GM18520 (cell line): ENCODE measurements at regions not wholly inside any gene's neighbourhood (a gene's known extent, or its start where the extent isn't known, plus 50 kb on each side); places are given as distances from the start of the nearest gene placed in this dataset.
A peak's percentile ranks its signal among the peaks of the same experiment; 100 is the strongest.

ENCODE experiments used
- ATAC-seq: cut with Tn5 transposase; IDR thresholded peaks from one replicate; pipeline ENCODE4 v1.9.1; 2021; ENCODE audit not compliant: unreplicated experiment

DNA sequence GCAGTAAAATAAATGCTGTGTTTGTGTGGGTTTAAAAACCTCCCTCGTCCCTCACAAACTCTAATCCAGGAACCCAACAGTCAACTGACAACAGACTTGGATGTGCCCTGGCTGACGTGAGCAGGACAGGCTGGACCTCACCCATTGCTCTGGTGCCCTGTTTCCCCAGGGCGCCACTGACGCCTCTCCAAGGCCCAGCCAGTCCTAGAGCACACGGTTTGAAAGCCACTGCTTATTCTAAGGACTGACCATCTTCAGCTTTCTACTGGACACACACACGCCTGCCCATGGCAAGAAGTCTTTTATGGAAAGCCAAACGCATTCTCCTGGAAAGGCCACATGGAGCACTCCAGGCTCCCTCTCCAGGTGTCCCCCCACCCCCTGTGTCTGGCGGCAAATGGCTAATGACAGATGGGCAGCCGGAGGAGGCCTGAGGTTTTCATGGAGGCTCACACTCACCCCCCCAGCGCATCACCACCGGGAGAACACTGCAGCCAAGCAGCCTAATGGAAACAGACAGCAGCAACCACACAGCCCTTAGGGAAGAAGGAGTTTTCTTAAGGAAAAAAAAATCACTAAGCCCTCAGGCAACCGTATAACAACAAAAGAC, 319.2 kb downstream of the SOX9 start:
- ATAC-seq: no peak

DNA sequence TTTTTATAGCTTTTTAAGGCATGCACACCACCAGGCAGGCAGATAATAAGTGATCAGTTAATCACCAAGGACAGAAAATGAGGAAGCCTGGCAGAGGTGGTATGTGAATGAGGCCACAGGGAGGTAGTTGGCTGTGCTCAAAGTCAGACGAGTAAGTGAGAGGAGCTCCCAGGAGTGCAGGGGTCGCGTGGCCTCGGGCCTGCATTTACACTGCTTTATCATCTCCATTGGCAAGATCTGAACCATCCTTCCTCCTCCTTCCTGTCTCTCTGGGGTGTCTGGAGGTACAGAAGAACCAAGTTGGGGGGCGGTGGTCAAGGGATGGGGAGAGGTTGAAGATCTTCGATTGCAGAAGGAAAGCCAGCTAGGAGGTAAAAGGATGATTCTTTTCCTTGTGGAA, 320.1 kb downstream of the SOX9 start:
- ATAC-seq: no peak

DNA sequence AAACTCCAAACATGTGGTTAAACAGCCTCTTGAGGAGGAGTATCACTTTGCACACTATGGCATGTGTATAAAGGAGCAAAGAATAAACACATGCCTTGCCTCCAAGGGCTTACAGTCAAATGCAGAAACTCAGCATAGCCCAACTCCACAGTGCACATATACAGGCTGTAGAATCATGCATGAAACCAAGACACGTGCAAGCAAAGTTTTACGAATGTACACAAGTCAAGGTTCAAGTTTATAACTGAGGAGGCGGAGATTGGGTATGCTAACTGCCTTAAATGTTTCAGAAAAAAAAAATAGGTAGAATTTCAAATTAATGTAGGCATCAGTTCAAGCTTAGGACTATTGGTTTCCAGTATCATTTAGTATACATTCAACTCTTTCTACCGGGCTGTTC, 321.1 kb downstream of the SOX9 start:
- no peak for ATAC-seq

DNA sequence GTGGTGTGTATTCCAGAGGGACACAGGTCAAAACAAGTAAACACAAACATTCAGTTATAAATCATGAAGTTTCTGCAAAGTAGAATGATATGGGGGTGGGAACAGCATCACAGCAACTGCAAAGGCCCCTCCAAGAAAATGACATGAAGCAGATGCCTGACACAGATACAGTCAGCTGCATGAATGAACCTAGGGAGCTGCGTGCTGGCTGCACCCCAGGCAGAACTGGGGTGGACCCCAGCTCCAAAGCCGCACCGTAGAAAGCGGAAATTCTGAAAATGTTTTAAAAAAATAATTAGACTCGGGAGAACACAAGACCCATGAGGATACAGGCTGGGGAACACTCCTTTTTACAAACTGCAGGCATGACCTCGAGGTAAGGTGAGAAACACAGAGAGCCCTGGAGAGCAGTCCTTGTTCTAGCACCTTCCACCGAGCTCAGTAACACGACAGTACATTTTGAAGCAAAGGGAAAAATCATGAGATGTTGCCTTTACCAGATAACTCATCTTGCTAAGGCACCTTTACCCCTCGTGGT, 323.8 kb downstream of the SOX9 start:
- no peak for ATAC-seq

DNA sequence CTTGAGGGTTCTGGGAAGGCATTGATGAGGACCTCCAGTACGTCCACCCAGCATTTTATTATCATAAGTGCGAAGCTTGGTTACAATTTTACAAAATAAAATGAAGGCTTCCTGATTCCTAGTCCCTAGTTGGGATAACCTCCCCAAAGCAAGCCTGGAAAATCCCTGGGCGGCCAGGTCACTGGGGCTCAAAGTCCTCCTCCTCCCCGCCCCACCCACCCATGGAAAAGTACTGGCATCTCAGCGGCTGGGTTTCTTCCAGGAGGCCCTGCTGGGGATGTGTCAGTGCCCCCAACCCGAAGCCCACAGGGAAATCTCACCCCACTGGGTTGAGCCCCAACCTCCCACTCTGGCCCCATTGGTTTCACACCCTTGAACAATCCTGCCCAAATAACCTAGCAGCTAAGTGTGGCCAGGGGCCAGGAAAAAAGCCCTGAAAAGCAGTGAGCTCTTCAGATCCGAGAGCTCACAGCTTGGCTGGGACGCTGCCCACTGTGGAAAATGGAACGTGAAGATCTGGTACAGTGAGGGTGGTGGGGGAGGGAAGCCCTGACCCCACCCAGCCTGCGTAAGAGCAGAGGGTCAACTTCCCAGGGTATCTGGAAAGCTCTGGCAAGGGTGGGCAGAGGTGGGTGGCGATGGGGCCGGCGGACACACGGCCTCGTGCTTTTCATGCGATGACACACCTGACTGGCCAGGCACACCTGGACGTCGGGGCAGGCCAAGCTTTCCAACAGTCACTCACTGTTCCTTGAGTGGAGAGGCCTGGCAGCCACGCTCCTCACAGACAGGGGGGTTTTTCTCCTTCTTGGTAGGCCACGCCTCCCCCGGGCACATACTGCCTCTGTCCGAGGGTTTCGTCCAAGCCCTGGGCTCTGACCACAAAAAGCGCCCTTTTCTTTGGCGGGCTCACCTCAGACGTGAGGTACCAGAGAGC, 324.5 kb downstream of the SOX9 start:
- ATAC-seq: no peak

DNA sequence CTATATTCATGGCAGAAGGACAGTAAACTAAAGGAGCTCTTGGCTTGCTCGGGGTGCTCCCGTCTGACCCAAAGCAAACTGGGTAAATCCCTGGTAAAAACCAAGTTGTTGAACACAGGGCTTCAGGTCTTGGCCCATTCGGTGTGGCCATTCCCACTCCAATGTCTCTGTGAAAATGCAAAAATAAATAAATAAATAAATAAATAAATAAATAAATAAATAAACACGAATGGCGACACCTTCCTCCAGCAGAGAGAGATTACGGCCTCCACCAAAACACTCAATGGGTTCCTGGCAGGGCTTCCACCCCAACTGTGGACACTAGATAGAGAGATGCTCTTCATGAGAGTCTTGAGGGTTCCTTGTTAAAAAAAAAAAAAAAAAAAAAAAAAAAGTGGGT, 325.3 kb downstream of the SOX9 start:
- ATAC-seq: no peak

DNA sequence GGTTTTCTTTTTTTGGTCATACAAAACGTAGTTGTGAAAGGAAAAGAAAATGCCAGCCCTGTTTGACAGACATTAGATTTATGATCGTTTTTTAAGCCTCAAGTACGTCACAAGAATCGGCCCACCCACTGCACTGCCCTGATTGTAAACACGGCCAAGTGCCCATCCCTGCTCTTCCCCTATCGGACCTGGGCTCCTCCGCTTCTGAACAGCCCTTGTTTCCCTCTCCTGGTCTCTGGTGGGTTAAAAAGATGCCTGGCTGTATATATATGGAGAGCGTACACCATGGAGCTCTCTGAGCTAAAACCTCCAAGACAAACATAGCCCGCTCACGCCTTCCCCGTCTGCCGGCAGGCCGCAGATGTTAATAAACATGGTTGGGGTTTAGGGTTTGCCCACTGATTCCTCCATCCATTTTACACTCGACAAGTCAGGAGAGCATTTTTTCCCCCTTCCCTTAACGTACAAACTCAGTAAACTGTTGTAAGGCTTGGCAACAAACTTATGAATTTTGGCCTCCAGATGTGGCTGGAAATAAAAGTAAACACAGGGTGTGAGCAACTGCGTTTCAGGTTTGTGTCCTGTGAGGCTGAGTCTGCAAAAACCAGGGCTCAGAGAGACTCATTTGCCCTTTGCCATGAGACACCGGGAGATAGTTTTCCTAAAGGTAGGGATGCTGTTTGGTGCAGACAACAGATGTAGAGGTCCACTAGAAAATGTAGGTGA, 325.9 kb downstream of the SOX9 start:
- no peak for ATAC-seq

DNA sequence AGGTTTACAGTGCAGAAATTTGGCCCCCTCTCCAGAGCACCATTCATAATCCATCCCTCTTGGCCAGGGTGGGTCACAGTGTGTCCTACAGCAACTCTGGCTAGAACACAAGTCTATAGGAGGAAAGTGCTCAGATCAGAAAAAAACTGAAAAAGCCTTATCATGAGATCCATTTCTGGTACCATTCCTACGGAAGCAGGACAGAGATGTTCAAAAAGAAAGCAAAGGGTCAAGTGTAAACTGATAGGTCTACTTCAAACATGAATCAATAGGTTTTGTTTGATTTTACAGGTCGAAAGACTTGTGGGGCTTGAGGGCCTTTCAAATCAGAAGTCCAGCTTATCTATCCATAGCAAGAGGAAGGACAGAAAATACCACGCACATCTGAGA, 326.4 kb downstream of the SOX9 start:
- no peak for ATAC-seq

DNA sequence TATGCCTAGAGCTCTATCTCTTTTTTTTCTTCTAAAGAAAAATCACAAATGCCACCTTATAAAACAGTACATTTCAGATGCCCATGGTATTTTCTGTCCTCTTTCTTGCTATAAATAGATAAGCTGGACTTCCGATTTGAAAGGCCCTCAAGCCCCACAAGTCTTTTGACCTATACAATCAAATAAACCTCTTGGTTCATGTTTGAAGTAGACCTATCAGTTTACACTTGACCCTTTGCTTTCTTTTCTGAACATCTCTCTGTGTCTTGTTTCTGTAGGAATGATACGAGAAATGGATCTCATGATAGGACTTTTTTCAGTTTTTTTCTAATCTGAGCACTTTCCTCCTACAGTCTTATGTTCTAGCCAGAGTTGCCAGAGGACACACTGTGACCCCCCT, 327.2 kb downstream of the SOX9 start:
- ATAC-seq: no peak

DNA sequence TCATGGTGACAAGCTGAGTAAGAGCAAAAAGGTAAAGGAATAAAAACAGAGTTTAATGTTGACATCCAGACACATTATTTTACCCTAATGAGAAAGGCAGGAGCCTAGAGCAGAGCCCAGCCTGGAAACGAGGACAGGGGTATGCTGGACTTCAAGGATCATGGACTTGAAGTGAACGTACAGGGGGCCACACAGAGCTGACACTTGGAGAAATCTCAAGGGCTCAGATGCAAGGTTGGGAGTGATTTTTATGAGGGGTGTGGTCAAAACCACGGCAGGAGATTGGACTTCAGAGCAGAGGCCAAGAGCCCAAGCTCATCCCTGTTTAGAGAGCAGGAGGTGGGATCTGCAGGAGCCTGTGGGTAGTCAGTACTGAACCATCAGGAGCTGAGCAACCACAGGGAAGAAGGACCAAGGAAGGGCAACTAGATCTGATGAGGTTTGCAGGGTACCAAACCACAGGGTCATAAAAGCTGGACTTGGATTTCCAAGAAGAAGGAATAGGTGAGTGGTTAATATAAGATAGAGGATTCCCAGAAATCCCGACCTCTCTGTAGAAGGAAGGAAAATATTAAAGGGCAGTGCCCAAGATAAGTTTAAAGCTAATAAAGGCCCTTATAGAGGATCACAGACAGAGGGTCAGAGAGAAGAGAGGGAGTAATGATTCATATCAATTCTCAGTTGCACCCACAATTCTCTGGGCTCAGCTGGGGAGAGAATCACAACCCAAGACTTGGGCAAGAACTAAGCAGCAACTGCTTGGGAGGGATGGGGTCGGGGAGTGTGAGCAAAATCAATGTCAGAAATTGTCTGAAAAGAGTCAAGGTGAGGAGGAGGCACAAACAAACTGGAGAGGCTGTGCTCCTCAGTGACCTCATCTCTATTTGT, 331.7 kb downstream of the SOX9 start:
- ATAC-seq: no peak

DNA sequence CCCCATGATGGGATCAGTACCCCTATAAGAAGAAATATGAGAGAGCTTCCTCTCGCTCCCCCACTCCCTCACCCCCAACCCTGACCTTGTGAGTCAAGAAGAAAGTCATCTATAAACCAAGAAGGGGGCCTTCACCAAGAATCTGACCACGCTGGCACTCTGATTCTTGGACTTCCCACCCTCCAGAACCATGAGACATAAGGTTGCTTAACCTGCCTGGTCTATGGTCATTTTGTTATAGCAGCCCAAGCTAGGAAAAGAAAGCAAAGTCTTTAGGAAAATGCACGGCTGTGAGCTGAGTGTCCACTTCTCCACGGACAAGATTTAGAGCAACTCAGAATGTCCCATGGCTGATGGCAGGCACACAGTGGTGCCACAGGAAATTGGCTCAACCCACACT, 333.5 kb downstream of the SOX9 start:
- no peak for ATAC-seq

DNA sequence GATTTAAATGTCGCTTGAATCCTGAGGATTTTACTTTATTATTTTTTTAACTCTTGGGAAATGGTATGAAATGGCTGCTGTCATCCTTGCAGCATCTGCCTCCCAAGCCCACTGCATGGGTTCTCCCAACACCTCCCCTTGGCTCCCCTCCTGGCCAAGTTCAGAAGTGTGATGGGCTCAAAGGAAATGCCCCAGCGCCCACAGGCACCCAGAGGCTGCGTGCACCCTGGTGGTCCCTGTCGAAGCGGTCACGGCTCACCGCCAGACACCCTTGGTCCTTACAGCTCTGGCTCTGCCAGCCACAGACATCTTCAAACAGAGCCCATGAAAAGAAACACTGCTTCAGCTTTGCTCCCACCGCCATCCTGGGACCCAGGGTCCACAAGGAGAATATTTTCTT, 334.7 kb downstream of the SOX9 start:
- ATAC-seq: no peak

DNA sequence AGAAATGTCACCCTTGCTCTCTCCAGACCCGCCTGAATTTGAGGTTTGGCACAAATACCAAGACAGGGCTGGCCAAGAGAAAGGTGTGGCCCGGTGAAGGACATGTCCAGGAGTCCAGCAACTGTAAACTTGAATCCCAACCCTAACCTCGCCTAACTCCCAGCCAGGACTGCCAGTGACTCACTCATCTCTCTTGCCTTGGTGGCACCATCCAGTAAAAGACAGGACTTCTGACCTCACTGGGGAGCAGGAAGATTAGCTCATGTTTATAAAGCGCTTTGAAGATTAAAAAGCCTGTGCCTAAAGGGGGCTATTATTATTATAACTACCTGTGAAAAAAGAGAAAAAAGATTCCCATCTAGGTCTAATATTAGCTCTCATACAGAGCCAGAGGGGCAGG, 335.3 kb downstream of the SOX9 start:
- ATAC-seq: no peak

DNA sequence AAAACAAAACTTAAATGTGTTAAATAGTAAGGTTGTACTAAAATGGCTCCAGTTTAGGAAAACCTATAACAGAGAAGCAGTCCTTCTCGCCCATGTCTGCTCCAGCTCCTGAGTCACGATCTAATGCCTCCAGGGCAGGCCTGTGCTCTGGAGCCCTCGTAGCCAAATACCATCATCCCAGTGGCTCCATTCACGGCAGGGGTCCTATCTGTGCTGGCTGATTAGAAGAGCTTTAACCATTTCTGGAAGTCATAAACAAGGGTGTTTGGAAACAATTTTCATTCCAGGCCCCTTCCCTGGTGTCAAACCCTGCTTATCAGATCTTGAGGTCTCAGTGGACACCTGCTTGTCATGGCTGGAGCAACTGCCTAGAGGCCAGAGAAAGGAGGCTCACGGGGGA, 336.9 kb downstream of the SOX9 start:
- ATAC-seq: no peak

DNA sequence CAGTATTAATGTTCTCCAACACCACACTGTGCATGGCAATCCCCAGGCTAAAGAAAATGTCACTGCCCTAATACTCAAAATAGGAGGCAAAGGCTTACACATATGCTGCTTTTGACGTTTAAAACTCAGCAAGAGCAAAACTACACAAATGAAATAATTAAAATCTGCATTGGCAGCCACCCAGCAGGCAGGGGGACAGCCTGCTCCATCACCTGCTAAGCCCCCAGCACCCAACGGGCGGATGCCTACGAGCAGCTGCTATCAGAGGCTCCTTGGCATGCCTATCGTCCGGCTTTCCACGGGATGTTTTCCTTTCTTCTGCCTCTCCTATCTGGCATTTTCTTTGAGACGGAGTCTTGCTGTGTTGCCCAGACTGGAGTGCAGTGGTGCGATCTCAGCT, 337.5 kb downstream of the SOX9 start:
- no peak for ATAC-seq

DNA sequence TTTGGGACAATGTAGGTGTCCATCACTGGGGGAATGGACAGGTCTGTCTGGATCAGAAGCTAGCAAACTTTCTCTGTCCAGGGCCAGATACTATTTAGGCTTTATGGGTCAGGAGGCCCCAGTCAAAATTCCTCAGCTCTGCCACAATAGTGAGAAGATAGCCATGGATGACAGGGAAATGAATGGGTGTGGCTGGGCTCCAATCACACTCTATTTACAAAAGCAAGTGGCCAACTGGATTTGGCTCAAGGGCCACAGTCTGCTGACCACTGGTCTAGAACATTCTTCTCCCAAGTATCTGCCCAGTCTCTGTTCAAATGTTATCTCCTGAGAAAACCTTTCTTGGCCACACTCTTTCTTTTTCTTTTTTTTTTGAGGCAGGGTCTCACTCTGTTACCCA, 339.9 kb downstream of the SOX9 start:
- ATAC-seq: no peak

DNA sequence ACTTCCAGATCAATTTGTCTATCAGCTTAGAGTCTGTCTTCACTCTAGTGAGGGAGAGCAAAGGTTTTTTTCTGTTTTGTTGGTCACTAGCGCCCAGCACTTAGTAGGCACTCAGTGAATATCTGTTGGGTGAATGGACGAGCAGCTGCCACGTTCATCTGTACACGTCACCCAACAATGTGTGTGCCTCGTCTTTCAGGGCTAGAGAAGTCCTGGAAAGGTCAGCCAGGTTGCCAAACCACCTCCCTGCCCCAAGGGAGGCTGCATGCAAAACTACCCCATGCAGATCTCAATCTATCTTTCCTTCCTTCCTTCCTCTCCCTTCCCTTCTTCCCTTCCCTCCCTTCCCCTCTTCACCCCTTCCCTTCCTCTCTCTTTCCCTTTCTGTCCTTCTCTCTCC, 340.9 kb downstream of the SOX9 start:
- no peak for ATAC-seq

DNA sequence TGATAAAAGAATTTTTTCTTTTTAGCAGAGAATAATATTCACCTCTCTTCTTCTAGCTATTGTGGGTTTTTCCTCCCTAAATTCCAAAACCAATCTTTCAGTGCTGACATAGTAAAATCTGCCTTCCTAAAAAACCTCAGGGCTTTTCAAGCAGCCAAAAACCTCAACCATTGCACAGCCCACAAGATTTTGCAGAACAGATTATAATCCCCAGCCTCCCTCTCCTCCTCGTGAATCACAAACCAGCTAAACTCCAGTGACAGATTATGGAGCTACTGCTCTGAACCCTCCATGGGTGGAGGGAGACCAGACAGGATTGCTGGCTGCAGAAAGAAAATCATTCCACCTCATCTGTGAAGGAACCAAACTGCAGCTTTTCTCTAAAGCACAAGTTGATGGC, 341.6 kb downstream of the SOX9 start:
- ATAC-seq: no peak

DNA sequence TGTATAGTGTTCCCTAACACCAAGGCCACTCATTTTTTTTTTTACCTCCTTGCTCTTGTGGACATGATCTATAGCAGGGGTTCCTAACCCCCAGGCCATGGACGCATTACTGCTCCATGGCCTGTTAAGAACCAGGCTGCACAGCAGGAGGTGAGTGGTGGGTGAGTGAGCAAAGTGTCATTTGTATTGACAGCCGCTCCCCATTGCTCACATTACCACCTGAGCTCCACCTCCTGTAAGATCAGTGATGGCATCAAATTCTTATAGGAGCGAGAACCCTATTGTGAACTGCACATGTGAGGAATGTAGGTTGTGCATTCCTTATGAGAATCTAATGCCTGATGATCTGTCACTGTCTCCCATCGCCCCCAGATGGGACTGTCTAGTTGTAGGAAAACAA, 342.0 kb downstream of the SOX9 start:
- no peak for ATAC-seq

DNA sequence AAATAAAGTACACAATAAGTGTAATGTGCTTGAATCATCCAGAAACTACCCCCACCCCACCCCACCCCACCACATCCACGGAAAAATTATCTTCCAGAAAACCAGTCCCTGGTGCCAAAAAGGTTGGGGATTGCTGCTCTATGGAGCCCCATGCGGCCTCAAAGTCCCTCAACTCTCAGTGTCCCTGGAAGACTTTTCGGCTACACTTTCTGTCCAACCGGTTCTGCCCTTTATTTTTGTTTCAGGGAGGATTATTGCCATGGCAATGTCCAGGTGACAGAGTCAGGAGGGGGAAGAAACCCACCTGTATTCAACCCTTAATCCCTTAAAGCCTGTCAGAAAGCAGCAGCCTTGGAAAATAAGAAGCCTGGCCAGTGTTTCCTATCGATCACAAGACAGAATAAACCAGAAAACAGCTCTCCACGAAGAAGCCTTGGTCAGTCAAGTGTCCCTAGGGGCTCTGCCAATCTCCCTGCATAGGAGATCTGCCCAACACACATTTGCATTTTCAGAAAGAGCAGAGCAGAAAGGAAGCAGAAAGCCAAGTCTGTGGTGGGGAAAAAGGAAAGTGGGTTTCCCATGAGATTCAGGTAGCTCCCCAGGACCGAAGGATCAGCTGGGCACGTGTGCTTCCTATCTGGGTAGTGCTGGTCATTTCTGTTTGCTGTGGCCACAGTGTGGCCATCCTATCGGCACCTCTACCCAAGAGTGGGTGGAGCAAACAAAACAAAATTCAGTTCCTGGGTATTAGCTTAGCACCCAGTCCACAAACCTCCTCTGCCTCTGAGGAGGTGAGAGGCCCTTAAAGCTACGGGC, 342.7 kb downstream of the SOX9 start:
- ATAC-seq: peak; percentile 35
